ENCODE measurements at regions not wholly inside any gene's neighbourhood (a gene's known extent, or its start where the extent isn't known, plus 50 kb on each side); places are given as distances from the start of the nearest gene placed in this dataset.
A peak's percentile ranks its signal among the peaks of the same experiment; 100 is the strongest.

DNA sequence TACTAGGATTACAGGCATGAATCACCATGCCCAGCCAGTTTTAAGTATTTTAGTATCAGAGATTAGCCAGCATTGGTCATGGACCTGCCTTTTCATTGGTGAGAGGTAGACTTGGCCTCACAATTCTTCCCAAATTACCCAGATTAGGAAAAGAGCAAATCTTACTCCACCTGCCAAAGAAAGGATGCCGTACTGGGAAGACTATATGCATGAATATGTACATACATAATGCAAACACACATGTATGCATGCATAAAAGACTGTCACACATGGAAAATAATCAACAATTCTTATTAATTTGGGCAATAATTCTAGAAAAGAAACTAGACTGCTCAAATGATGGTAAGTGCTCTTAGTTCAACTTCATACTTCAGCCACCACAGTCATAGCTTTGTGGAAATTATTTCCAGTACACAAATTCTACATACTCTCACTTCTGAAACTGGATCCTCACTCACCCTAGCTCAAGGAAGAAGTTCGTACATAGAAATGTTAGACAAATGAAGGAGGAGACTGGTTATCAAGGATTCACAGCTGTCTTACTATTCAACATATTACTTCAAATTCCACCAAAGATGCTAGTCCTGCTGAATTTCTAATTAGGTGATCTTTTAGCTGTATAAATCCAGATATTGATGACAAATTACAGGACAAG is 73.7 kb downstream of the MINAR2 start:
- no peak for DNase-seq

DNA sequence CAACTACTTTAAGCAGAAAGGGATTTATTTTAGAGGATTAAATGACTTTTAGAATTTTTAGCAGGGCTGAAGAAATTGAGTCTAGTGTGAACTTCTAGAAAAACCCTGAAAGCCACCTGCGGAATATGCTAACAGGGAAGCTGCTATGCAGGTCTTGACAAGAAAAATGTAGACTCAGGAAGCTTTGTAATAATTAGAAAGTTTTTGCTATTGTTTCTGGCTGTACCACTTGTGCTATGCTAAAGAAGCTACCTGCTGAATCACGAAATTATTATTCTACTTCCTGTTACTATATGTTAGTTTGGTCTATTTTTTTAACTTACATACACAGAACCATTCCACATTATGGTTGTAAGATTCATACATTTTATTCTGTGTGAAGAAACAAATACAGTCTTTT is 74.0 kb upstream of the CHSY3 start:
- no peak for DNase-seq

DNA sequence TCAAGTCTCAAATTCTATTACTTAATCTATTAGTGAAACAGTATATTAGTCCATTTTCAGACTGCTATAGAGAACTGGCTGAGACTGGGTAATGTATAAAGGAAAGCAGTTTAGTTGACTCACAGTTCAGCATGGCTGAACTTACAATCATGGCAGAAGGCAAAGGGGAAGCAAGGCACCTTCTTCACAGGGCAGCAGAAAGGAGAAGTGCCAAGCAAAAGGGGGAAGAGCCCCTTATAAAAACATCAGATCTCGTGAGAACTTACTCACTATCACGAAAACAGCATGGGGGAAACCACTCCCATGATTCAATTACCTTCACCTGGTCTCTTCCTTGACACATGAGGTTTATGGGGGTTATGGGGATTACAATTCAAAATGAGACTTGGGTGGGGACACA is 67.9 kb upstream of the CHSY3 start:
- no peak for DNase-seq

DNA sequence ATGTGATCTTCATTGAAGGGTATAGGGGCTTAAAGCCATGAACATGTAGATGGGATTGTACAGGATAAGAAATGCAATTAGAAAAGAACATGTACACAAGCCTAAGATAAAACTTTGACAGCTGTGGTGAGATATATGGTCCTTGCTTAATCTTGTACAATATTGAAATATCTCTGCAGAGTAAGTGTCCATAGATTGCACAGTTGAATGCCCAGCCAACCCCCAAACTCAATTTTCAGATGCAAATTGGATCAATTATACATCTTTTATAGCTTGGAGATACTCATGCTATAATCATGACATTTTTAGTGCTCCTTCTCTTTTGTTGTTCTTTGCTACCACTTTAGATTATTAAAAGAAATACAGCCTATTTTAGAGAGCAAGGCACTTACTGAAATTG is 59.5 kb upstream of the CHSY3 start:
- no peak for DNase-seq

DNA sequence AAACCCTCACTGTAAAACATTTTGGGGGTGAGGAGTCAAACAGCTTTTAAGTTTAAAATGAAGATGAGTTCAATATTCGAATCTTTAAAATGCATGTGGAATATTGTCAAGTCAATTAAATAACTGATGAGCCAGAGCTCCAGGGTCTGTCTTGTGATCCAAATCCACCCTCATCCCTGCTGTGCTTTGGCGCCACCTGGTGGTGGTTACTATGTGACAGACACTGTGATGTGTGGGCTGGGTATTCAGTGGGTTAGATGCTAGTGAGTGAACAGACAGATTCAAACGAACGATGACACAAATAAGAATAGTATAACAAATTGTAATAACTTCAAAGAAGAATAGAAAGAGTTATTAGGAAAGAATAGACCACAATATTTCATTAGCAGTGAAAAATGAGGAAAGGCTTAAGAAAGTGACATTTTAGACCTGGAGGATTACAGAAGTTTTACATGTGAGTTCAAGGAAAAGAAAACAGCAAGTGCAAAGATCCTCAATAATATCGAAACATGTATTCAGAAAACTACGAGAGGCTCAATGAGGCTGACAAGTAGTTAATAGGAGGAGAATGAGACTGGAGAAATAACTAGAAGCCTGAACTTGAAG is 51.4 kb upstream of the CHSY3 start:
- DNase-seq, result peak; percentile 38

DNA sequence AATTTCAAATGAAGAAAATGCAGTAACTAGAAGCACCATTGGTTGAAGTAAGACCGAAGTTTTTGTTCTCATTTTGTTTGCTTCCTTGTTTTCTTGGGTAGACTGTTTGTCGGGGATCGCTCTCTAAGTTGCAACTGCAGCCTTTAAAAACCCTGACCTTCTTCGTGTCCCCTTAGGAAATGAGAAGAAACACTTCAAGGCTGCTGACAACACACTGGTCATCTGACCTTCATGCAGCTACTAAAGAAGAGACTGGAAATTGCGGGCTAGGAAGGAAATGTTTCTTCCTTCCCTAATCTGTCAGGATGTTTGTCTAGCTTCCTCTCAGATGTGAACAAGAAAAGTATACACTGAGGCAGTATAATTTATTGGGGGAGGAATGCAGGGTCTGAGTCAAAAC is 50.7 kb upstream of the CHSY3 start:
- no peak for DNase-seq

Data from NCI-H1048 (cell line).